Progenitor cell of endocrine pancreas (in vitro differentiated cells): ENCODE measurements at regions not wholly inside any gene's neighbourhood (a gene's known extent, or its start where the extent isn't known, plus 50 kb on each side); places are given as distances from the start of the nearest gene placed in this dataset.

ENCODE experiments used
- DNase-seq: peaks from one replicate; pipeline ENCODE4 v3.0.0; 2021; ENCODE audit warnings: low spot score; ENCODE audit not compliant: unreplicated experiment
- H3K27ac Mint-ChIP-seq: 2 replicates; pipeline ENCODE4 v1.8.0; 2021; ENCODE audit warnings: mild to moderate bottlenecking, moderate library complexity, mixed read lengths
- H3K27me3 Mint-ChIP-seq: 2 replicates; pipeline ENCODE4 v1.8.0; 2021; ENCODE audit warnings: mixed read lengths
- H3K36me3 Mint-ChIP-seq: 2 replicates; pipeline ENCODE4 v1.8.0; 2022; ENCODE audit warnings: mixed read lengths; ENCODE audit not compliant: insufficient read depth
- H3K4me1 Mint-ChIP-seq: 2 replicates; pipeline ENCODE4 v1.8.0; 2021; ENCODE audit warnings: low read depth, mixed read lengths
- H3K4me3 Mint-ChIP-seq: 2 replicates; pipeline ENCODE4 v1.8.0; 2021; ENCODE audit warnings: low read depth, mild to moderate bottlenecking, moderate library complexity, mixed read lengths
- H3K9me3 Mint-ChIP-seq: 2 replicates; pipeline ENCODE4 v1.8.0; 2021; ENCODE audit warnings: low read depth, mixed read lengths
- CTCF ChIP-seq: fragments of 200-600 bp; sonication (generic); IDR thresholded peaks from one replicate; pipeline ENCODE4 v1.5.0; 2021; ENCODE audit warnings: antibody characterized with exemption, mild to moderate bottlenecking; ENCODE audit not compliant: unreplicated experiment

- TF ChIP-seq CTCF, result no peak
- DNase-seq, result no peak
- Mint-ChIP-seq H3K27me3 (peaks cover 33% of the 10 kb centered on the region), H3K4me1 (peaks cover 3% of the 10 kb centered on the region), H3K27ac (no peak overlapping the region), H3K9me3 (no peaks in the 10 kb centered on the region), H3K4me3 (no peak overlapping the region), H3K36me3 (no peaks in the 10 kb centered on the region)
These were observed 129.5 kb upstream of the OPCML start for GRCh38 chr11:133661846-133662245.

- no peaks in the 10 kb centered on the region for H3K36me3 Mint-ChIP-seq
- no peak for DNase-seq
- H3K9me3 Mint-ChIP-seq, result no peaks in the 10 kb centered on the region
- no peak overlapping the region for H3K4me3 Mint-ChIP-seq
- no peak overlapping the region for H3K27ac Mint-ChIP-seq
- H3K27me3 Mint-ChIP-seq, result peaks cover 34% of the 10 kb centered on the region
- peaks cover 3% of the 10 kb centered on the region for H3K4me1 Mint-ChIP-seq
- no peak for TF ChIP-seq CTCF
These were observed 127.9 kb upstream of the OPCML start for GRCh38 chr11:133660202-133660568.

- no peak for TF ChIP-seq CTCF
- H3K27me3 Mint-ChIP-seq, result peaks cover 39% of the 10 kb centered on the region
- no peak overlapping the region for H3K4me3 Mint-ChIP-seq
- H3K9me3 Mint-ChIP-seq, result no peaks in the 10 kb centered on the region
- H3K36me3 Mint-ChIP-seq, result no peaks in the 10 kb centered on the region
- peaks cover 3% of the 10 kb centered on the region for H3K4me1 Mint-ChIP-seq
- DNase-seq, result no peak
- no peak overlapping the region for H3K27ac Mint-ChIP-seq
These were observed 127.4 kb upstream of the OPCML start for GRCh38 chr11:133659538-133660201.

- no peaks in the 10 kb centered on the region for H3K36me3 Mint-ChIP-seq
- no peak overlapping the region for H3K4me3 Mint-ChIP-seq
- H3K4me1 Mint-ChIP-seq, result peaks cover 5% of the 10 kb centered on the region
- no peak overlapping the region for H3K27ac Mint-ChIP-seq
- H3K27me3 Mint-ChIP-seq, result peaks cover 43% of the 10 kb centered on the region
- no peaks in the 10 kb centered on the region for H3K9me3 Mint-ChIP-seq
- DNase-seq, result no peak
- no peak for TF ChIP-seq CTCF
These were observed 124.8 kb upstream of the OPCML start for GRCh38 chr11:133657054-133657453.

GRCh38 chr11:133656082-133656635 is 123.9 kb upstream of the OPCML start:
- Mint-ChIP-seq H3K4me3 (no peak overlapping the region), H3K9me3 (no peaks in the 10 kb centered on the region), H3K27me3 (peaks cover 45% of the 10 kb centered on the region), H3K36me3 (no peaks in the 10 kb centered on the region), H3K27ac (no peak overlapping the region), H3K4me1 (peaks cover 5% of the 10 kb centered on the region)
- no peak for TF ChIP-seq CTCF
- DNase-seq, result no peak
